HG02588 (cell line): ENCODE measurements at regions not wholly inside any gene's neighbourhood (a gene's known extent, or its start where the extent isn't known, plus 50 kb on each side); places are given as distances from the start of the nearest gene placed in this dataset.
"Not testable (repeated sequence)": the region's sequence is repeated elsewhere in the genome, so short reads cannot be mapped to it uniquely, and the experiment has no call there.

Experiments
- ATAC-seq: cut with Tn5 transposase; IDR thresholded peaks from one replicate; pipeline ENCODE4 v1.9.1; 2021; ENCODE audit warnings: mild to moderate bottlenecking, moderate library complexity; ENCODE audit not compliant: unreplicated experiment

GRCh38 chr13:33340631-33341030 is 55.1 kb upstream of the STARD13 start:
- no peak for ATAC-seq

GRCh38 chr13:33341861-33342452 is 56.4 kb upstream of the STARD13 start:
- no peak for ATAC-seq

GRCh38 chr13:33345842-33346241 is 60.3 kb upstream of the STARD13 start:
- no peak for ATAC-seq

- no peak for ATAC-seq
Observed at GRCh38 chr13:33347861-33348260, 62.3 kb upstream of the STARD13 start.

GRCh38 chr13:33348366-33348765 is 62.8 kb upstream of the STARD13 start:
- no peak for ATAC-seq

- ATAC-seq = no peak
Observed at GRCh38 chr13:33349288-33349985, 63.9 kb upstream of the STARD13 start.

GRCh38 chr13:33349986-33350826 is 64.7 kb upstream of the STARD13 start:
- no peak for ATAC-seq

- no peak for ATAC-seq
Observed at GRCh38 chr13:33351319-33351718, 65.8 kb upstream of the STARD13 start.

GRCh38 chr13:33352041-33352440 is 66.5 kb upstream of the STARD13 start:
- no peak for ATAC-seq

GRCh38 chr13:33352526-33352925 is 67.0 kb upstream of the STARD13 start:
- no peak for ATAC-seq

GRCh38 chr13:33353210-33353609 is 67.7 kb upstream of the STARD13 start:
- ATAC-seq = peak; percentile 64

GRCh38 chr13:33353646-33354045 is 68.1 kb upstream of the STARD13 start:
- no peak for ATAC-seq

GRCh38 chr13:33355201-33355895 is 69.8 kb upstream of the STARD13 start:
- no peak for ATAC-seq

GRCh38 chr13:33358076-33358475 is 72.5 kb upstream of the STARD13 start:
- ATAC-seq = not testable (repeated sequence)

- no peak for ATAC-seq
Observed at GRCh38 chr13:33362986-33363727, 77.6 kb upstream of the STARD13 start.

- ATAC-seq = no peak
Observed at GRCh38 chr13:33364192-33364591, 78.6 kb upstream of the STARD13 start.

- no peak for ATAC-seq
Observed at GRCh38 chr13:33366469-33367062, 81.0 kb upstream of the STARD13 start.

- no peak for ATAC-seq
Observed at GRCh38 chr13:33367171-33367895, 81.8 kb upstream of the STARD13 start.

GRCh38 chr13:33367926-33368325 is 82.4 kb upstream of the STARD13 start:
- ATAC-seq = peak; percentile 63
